LNCaP clone FGC (cell line): ENCODE measurements at regions not wholly inside any gene's neighbourhood (a gene's known extent, or its start where the extent isn't known, plus 50 kb on each side); places are given as distances from the start of the nearest gene placed in this dataset.
"Not testable (repeated sequence)": the region's sequence is repeated elsewhere in the genome, so short reads cannot be mapped to it uniquely, and the experiment has no call there.

Experiments
- DNase-seq: peaks from one replicate; pipeline ENCODE4 v3.0.0-alpha.2; 2011; ENCODE audit warnings: low read depth
- H3K4me3 ChIP-seq: 2 replicates; pipeline ENCODE4 v1.5.1; 2011; ENCODE audit warnings: mild to moderate bottlenecking, low read depth, low read length, control low read depth
- CTCF ChIP-seq: IDR thresholded peaks from 2 replicates; pipeline ENCODE4 v1.5.1; 2012; ENCODE audit warnings: mild to moderate bottlenecking; ENCODE audit not compliant: control insufficient read depth, insufficient read depth; ENCODE audit errors: extremely low read depth

DNA sequence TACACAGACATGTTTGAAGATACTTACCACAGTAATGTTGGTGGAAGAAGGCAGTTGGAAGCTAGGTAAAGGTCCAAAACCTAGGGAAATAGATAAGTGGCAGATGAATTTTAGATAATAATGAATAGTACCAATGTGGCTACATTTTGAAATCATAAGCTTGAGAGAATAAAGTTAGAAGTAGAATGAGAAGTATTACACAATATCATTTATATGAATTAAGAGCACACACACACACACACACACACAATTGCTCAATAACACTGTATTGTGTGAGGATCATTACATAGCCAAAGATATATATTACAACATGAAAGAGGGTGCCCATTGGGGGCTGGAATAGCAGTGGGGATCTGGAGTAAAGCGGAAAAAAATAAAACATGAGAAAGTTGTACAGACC lies 149.0 kb upstream of the EYA4 start:
- no peak overlapping the region for H3K4me3 ChIP-seq
- no peak for TF ChIP-seq CTCF
- DNase-seq, result no peak

DNA sequence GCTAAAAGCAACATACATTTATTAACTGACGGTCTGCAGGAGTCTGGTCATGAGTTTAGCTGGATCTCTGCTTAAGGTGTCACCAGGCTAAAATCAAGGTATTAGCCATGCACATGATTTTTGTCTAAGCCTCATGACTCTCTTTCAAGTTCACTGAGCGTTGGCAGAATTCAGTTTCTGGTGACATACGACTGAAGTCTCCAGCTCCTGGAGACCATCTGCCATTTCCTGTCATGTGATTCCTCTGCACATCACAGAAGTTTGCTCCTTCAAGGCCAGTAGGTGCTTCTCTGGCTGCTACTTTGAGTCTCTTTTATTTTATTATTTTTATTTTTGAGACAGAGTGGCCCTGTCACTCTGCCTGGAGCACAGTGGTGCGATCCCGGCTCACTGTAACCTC lies 148.4 kb upstream of the EYA4 start:
- no peak for DNase-seq
- TF ChIP-seq CTCF, result no peak

DNA sequence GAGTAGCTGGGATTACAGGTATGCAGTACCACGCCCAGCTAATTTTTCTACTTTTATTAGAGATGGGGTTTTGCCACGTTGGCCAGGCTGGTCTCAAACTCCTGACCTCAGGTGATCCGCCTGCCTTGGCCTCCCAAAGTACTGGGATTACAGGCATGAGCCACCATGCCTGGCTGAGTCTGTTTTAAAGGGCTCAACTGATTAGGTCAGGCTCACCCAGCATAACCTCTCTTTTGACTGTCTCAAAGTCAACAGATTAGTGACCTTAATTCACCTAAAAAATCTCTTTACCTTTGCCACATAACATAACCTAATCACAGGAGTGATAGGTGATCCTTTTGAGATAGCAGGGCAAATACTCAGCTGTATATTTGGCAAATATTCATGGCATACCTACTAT lies 147.9 kb upstream of the EYA4 start:
- H3K4me3 ChIP-seq, DNase-seq: not testable (repeated sequence)

More for the DNA sequence above, 148.4 kb upstream of the EYA4 start:
- no peak overlapping the region for H3K4me3 ChIP-seq

- H3K4me3 ChIP-seq, result no peak overlapping the region
- DNase-seq, result no peak
- TF ChIP-seq CTCF, result no peak
Observed at GRCh38 chr6:133093956-133094355, 147.2 kb upstream of the EYA4 start.

DNA sequence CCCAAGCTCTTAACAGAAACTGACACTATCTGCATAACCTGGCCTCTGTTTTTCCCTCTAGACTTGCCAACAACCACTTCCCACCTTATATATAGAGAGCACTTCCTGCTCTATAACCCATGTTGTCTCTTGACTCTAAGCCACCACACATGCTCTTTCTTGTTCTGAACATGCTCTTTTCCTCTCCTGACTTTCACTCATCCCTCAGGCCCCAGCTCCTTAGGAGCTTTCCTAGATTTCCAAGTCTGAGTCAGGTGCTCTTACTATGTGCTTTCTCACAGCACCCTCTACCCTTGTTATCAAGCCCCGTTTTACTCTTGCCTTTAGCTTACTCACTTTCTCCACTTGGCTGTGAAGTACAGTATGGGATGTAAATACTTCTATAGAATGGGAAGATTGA lies 143.9 kb upstream of the EYA4 start:
- no peak overlapping the region for H3K4me3 ChIP-seq
- no peak for TF ChIP-seq CTCF
- DNase-seq, result no peak

- TF ChIP-seq CTCF, result no peak
- H3K4me3 ChIP-seq, result no peak overlapping the region
- DNase-seq, result no peak
Observed at GRCh38 chr6:133099573-133099972, 141.6 kb upstream of the EYA4 start.

DNA sequence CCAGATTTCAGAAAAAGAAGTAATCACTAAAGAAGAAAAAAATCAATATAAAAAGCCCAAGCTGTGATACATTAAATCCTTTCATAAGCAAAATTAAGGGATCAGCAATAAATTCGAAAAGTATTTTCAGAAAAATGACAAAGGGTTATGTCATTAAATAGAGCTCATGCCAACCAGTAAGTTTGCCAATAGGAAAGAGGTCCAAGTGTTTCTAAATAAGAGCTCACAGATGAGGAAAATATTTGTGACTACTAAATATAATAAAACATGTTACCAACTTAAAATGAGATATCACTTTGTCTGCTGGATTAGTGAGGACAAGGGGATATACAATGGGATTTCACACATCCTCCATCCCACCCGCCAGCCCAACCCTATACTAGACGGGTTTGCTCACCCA lies 140.3 kb upstream of the EYA4 start:
- TF ChIP-seq CTCF, result no peak
- H3K4me3 ChIP-seq, result no peak overlapping the region
- no peak for DNase-seq

- TF ChIP-seq CTCF, result no peak
- no peak overlapping the region for H3K4me3 ChIP-seq
- no peak for DNase-seq
Observed at GRCh38 chr6:133101790-133102189, 139.4 kb upstream of the EYA4 start.
